ENCODE measurements at regions not wholly inside any gene's neighbourhood (a gene's known extent, or its start where the extent isn't known, plus 50 kb on each side); places are given as distances from the start of the nearest gene placed in this dataset.
"Not testable (repeated sequence)": the region's sequence is repeated elsewhere in the genome, so short reads cannot be mapped to it uniquely, and the experiment has no call there.

- no peak for DNase-seq (ENCODE audit: low spot score)
These were observed 147.4 kb downstream of the CYP26A1 start for GRCh38 chr10:93221171-93221496.

DNA sequence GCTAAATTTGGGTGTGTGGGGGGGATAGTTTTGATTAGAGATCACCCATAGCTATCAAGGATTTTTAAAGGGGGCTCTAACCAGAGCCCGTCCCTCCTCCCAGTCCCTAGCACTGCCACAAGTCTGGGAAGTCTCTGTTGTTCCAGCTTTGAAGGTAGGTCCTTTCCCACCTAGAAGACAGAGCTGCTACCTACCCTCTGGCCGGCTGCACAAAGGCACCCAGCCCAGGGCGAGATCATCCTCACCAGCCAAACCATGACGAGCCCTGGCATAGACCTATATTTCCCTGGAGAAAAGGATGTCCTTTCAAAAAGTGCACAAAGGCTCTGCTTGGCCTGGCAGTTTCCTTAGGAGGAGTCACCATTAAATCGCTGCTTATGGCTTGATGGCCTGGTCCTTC, 147.8 kb downstream of the CYP26A1 start:
- DNase-seq (ENCODE audit: low spot score) = no peak

DNA sequence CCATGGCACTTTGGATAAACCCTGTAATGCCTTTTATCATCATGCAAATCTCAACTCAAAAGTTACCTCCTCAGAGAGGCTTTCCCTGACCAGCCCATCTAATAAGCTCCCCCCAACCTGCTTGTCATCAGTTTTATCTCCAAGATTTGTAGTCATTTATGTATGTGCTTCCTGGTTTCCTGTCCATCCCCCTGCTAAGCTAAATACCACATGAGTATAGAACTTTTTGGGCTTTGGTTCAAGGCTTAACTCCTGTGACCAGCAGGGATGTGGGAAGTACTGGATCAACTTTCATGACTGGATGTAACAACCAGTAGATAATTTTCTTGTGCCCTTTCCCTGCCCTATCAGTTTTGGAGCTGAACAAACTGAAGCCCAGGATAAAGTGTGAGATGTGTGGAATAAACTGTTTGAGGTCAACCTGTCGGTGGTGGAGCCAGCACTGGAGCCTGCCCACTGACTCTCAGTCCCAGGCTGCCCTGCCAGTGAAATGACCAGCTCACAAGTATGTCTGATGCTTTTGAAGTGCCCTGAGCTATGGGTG, 148.6 kb downstream of the CYP26A1 start:
- DNase-seq (ENCODE audit: low spot score) = no peak

GRCh38 chr10:93222876-93223275, 149.2 kb downstream of the CYP26A1 start:
- no peak for DNase-seq (ENCODE audit: low spot score)

- DNase-seq (ENCODE audit: low spot score) = no peak
These were observed 149.6 kb downstream of the CYP26A1 start for GRCh38 chr10:93223336-93223735.

DNA sequence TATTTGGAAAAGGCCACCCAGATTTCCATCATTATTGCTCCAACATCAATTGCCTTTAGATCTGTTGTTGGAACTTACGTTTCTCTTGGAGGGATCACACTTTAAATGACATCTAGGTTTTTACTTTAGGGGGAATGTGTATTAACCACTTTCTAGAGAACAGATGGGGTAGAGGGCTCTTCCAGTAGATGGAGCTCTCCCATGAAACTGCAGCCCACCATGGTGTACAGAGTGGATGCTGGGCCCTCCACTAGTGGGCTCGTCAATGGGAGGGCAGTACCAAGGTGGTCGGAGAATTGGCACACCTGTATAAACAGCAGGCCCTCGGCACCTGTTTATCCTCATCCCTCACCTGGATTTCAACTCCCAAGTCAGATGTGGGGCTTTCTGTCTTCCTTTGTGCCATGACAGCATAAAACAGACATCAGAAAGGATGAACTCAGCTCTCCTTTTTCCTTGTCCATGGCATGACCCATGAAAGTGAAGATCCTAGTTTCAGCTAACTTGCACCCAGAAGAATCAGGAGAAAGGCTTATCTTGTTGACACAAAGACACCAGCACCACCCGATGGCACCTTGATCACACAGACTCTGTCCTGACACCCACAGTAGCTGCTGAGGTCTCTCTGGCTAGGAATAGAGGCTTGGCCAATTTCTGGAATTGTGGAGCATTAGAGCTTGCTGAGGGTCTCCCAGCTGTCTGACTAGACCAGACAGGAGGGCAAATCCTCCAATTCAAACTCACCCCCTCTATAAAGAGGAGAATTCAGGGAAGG, 150.5 kb downstream of the CYP26A1 start:
- no peak for DNase-seq (ENCODE audit: low spot score)

GRCh38 chr10:93225938-93226337, 152.2 kb downstream of the CYP26A1 start:
- DNase-seq (ENCODE audit: low spot score) = no peak

DNA sequence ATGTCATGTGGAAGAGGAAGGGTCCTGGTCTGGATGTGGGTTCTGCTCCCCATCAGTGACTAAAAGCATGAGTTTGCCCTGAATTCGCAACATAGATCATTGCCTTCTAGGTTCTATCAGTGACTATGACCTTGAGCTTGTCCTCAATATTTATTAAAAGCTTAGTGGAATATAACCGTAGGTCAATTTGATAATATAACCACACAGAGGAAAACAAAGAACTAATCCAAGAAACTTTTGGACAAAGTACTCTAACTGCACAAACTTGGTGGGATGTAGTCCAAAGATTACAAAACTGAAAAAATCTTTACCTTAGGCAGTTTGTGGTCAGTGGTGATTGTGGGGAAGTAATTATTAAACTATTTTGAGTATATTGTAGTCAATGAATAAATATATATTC, 152.9 kb downstream of the CYP26A1 start:
- no peak for DNase-seq (ENCODE audit: low spot score)

GRCh38 chr10:93230596-93230995, 156.9 kb downstream of the CYP26A1 start:
- not testable (repeated sequence) for DNase-seq (ENCODE audit: low spot score)

- DNase-seq (ENCODE audit: low spot score) = not testable (repeated sequence)
These were observed 158.5 kb downstream of the CYP26A1 start for GRCh38 chr10:93232159-93232558.

- DNase-seq (ENCODE audit: low spot score) = not testable (repeated sequence)
These were observed 161.2 kb downstream of the CYP26A1 start for GRCh38 chr10:93234940-93235339.

DNA sequence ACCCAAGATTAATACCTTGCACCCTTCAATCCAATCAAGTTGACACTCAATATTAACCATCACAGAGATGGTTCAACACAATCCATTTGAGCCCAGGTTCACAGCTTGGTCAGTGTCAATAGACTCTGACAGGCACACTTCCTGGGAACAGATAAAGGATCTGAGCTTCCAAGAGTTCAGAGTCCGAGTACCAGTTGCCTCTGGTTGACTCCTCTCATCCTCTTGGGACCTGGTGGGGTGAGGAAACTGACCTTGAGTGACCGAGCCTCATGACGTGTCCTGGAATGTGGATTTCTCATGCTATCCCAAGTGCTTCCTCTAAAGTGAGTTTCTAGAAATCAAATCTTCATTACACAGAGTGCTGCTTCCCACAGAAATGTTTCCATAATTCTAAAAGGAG, 162.0 kb downstream of the CYP26A1 start:
- DNase-seq (ENCODE audit: low spot score) = peak; percentile 93

DNA sequence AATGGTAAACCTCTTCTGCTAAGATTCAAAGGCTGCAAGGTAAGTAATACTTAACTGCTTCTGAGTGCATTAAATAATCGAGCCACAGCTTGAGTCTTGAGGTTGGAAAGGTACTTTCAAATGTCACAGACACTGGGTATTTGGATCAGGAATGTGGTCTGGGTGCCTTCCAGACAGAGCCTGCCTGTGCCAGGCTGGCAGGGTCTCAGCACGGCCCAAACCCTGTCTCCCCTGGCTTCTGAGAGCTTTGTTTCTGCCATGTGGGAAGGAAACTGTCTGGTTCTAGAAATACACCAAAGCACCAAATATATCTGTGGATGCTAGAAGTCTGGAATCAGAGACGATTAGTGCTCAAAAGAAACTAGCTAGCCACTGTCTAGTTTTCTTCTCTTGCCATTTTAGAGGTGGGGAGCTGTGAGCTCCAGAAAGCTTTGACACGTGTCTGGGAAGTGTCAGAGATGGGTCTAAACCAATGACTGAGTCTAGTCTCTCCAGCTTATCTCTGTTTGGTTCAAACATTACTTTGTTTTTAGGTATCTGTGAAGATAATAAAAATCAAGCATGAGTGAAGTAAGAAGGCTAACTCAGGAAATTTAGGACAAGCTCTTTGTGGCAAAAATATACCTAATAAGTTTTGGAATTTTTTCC, 162.8 kb downstream of the CYP26A1 start:
- DNase-seq (ENCODE audit: low spot score) = no peak

- DNase-seq (ENCODE audit: low spot score) = no peak
These were observed 171.5 kb downstream of the CYP26A1 start for GRCh38 chr10:93245147-93245546.

DNA sequence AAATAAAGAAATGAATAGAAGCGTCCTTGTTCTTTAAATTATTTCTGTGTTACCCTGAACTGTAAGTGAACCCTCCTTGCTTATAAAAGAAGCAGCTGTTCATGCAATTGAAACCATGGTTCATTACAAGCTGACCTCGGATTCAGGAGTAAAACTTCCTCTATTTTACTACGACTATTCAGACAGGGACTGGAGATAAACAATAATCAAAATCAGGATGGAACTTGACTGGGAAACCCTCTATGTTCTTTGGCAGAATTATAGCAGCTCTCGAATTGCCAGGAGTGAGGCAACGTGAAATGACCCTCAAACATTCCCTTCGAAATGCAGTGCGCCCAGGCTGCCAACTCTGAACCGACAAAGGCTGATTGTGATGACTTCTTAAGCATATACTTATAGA, 172.1 kb downstream of the CYP26A1 start:
- DNase-seq (ENCODE audit: low spot score) = no peak

DNA sequence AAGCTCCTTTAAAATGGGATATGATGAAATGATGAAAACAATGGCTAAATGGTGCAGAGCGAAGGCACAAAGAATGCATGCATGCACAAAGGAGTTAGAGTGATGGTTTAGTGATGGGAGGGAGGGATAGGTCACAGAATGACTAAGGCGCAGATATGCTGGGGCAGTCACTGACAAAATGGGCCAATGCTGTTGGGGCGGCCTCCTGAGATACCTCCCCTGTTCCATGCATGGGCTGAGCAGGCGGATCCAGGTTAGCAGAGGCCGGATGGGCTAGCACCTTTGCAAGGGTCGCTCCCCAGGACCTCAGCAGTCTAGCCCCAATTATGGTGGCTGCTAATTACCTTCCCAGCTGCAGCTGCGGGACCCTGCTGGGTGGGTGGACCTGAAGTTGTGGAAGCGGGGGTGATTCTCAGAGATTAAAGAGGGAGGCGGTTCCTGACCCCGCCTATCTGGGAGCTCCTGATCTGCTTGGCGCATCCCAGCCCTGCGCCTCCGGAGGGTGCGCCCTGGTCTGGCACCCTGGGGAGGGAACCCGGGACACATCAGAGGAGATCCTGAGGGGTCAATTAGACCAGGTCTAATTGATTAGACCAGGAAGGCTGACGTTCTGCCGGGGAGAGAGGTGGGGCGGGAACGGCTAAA, 175.0 kb downstream of the CYP26A1 start:
- no peak for DNase-seq (ENCODE audit: low spot score)

DNA sequence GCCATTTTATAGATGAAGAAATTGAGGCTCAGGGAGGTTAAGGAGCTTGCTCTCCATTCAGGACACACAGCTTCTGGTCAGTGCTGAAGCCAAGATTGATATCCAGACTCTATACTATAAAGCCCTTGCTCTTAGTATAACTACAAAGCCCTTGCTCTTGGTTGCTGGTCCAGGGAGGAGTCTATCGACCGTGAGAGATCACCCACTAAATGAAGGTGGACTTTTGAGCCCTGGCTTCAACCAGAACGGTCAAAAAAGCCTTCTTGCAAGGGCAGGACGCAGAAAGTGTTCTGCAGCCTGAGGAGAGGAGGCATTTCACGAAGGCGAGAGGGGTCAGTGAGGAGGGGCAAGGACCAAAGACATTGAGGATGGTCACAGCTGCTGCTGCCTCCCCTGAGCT, 176.3 kb downstream of the CYP26A1 start:
- DNase-seq (ENCODE audit: low spot score) = no peak

DNA sequence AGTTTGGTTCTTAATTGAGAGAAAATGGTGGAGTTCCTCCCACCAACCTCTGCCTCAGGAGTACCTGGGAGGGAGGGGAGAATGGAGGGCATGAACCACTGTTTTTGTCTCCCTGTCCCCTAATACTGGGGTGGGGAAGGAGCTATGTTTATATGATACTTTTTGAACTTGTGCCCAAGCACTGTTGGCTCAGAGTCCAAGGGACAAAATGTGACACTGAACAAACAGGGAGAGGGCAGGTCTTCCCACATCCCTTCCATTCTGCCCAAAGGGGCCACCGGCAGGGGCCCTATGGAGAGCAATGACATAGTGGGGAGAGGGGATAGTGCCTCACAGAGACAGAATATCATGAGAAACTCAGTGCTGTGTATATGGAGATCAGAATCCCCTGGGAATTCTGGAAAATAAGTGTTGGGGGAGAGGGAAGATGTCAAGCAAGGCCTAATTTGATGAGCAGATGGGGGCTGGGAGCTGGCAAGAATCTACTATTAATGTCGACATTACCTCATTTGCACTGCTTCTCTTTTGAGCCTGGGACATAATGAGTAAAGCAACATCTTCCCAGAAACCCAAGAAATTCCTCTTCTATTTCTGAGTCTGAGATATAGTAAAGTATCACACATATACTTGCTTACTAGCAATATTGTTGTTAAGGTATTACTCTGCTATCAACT, 180.6 kb downstream of the CYP26A1 start:
- DNase-seq (ENCODE audit: low spot score) = no peak

DNA sequence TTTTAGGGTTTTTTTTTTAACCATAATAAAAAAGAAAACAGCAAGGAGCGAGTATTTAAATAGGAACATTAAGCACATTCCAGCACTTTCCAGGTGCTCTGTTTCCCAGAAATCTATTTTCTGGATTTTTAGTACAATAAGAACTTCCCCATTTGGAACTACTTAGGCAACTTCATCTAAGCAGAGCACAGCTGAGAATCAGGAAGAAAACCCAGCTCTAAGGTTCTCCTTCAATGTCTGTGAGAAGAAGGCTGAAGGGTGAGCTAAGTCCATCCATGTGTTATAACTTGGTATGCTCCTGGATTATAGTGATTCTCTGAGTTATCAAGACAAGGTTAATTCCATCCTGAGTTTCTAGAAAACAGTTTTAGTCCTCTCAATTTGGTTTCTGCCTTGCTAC, 181.9 kb downstream of the CYP26A1 start:
- no peak for DNase-seq (ENCODE audit: low spot score)
